ENCODE measurements at regions not wholly inside any gene's neighbourhood (a gene's known extent, or its start where the extent isn't known, plus 50 kb on each side); places are given as distances from the start of the nearest gene placed in this dataset.

GRCh38 chr2:48140586-48140985 lies 173.9 kb upstream of the FOXN2 start:
- Histone ChIP-seq H3K9me3 (no peaks in the 10 kb centered on the region), H3K27me3 (no peaks in the 10 kb centered on the region), H3K36me3 (no peaks in the 10 kb centered on the region), H3K4me1 (peaks cover 0 to 14% (median 0%) of the 10 kb centered on the region in 9 donors), H3K27ac (no peak overlapping the region), H3K4me3 (no peak overlapping the region)
- DNase-seq (no peak), ATAC-seq (no peak)
- intact Hi-C loops (cut with DNase I), result no loop called here
- no peak for TF ChIP-seq CTCF (IDR thresholded peaks at IDR 0.05)

DNA sequence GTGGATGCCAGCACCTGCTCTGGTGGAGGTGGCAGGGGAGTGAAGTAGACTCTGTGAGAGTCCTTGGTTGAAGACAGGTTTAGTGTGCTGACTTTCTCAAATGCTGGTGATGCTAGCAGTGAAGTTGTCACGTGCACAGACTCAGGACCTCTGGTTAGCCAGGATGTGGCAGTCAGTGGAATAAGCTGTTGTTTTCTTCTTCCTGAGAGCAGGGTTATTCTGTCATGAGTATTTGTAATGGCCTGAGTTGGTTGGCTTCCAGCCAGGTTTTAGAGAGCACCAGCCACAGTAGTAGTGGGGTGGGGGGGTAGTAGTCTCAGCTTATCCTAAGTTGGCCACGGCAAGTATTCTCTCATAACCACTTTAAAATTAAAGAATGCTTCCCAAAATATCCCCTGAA lies 169.7 kb upstream of the FOXN2 start:
- Histone ChIP-seq H3K4me3 (no peak overlapping the region), H3K27ac (peak overlapping the region in 1 of 10 donors; percentile 3), H3K27me3 (no peaks in the 10 kb centered on the region), H3K9me3 (no peaks in the 10 kb centered on the region), H3K4me1 (peaks cover 0 to 30% (median 0%) of the 10 kb centered on the region in 9 donors), H3K36me3 (no peaks in the 10 kb centered on the region)
- DNase-seq (peak in 1 of 2 donors; percentile 12), ATAC-seq (peak in 1 of 8 donors; percentile 42)
- WGBS, 2 donors, result 20 to 22% methylated on average over 2 of the region's 2 CpGs
- intact Hi-C loops (cut with DNase I), result no loop called here
- no peak for TF ChIP-seq CTCF (IDR thresholded peaks at IDR 0.05)

DNA sequence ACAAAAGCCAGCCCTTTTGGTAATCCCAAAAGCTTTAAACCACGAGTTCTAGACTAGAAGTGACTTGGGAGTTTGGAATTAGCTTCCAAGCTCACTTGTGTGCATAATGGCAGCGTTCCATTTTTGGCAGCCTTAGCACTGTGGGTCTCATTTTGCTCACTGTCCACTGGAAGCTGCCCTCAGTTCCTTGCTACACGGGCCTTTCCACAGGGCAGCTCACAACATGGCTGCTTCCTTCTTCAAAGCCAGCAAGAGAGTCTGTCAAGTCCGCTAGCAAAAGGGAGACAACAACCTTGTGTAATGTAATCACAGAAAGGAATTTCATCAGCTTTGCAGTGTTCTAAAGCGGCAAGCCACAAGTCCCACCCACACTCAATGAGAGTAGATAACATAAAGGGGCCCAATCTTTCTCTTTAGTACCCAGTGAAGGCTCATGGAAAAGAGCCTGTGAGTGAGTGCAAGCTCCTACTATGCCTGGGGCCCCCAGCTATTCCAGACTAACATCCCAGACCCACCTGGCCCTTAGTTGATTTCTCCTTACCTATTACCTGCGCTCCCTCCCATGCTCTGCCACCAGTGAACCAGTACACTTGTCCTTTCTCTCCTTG lies 168.5 kb upstream of the FOXN2 start:
- H3K36me3 ChIP-seq, result no peaks in the 10 kb centered on the region
- DNase-seq (no peak), ATAC-seq (no peak)
- intact Hi-C loops (cut with DNase I), result no loop called here
- no peaks in the 10 kb centered on the region for H3K27me3 ChIP-seq
- no peak overlapping the region for H3K4me3 ChIP-seq
- no peaks in the 10 kb centered on the region for H3K9me3 ChIP-seq
- TF ChIP-seq CTCF (IDR thresholded peaks at IDR 0.05), result no peak
- peak overlapping the region in 1 of 10 donors; percentile 53 for H3K27ac ChIP-seq
- peaks cover 0 to 30% (median 0%) of the 10 kb centered on the region in 9 donors for H3K4me1 ChIP-seq
- 73 to 78% methylated on average over 6 of the region's 6 CpGs for WGBS, 2 donors

GRCh38 chr2:48146552-48146951 lies 167.9 kb upstream of the FOXN2 start:
- Histone ChIP-seq H3K27me3 (no peaks in the 10 kb centered on the region), H3K27ac (peak overlapping the region in 1 of 10 donors; percentile 53), H3K36me3 (no peaks in the 10 kb centered on the region), H3K4me3 (no peak overlapping the region), H3K9me3 (no peaks in the 10 kb centered on the region), H3K4me1 (peaks cover 0 to 30% (median 0%) of the 10 kb centered on the region in 9 donors)
- ATAC-seq (no peak), DNase-seq (no peak)
- intact Hi-C loops (cut with DNase I), result no loop called here
- WGBS, 2 donors, result 96 to 97% methylated on average over 6 of the region's 6 CpGs
- no peak for TF ChIP-seq CTCF (IDR thresholded peaks at IDR 0.05)

All from heart right ventricle (tissue), 16 donors.